DLD1 (cell line): ENCODE measurements at regions not wholly inside any gene's neighbourhood (a gene's known extent, or its start where the extent isn't known, plus 50 kb on each side); places are given as distances from the start of the nearest gene placed in this dataset.
"Not testable (repeated sequence)": the region's sequence is repeated elsewhere in the genome, so short reads cannot be mapped to it uniquely, and the experiment has no call there.

Experiments
- in situ Hi-C: cut with HindIII; loops from 2 replicates; pipeline ENCODE4 v1.10.0; 2017; ENCODE audit warnings: low sequenced_read_pairs

- in situ Hi-C loops: no loop called here
Measured at GRCh38 chr7:121745856-121746255, 127.1 kb upstream of the PTPRZ1 start.

GRCh38 chr7:121744877-121745276, 128.1 kb upstream of the PTPRZ1 start:
- in situ Hi-C loops: no loop called here

- in situ Hi-C loops: no loop called here
Measured at GRCh38 chr7:121744319-121744718, 128.6 kb upstream of the PTPRZ1 start.

GRCh38 chr7:121741896-121742295, 131.1 kb upstream of the PTPRZ1 start:
- in situ Hi-C loops: no loop called here

- in situ Hi-C loops: no loop called here
Measured at GRCh38 chr7:121739465-121739864, 133.5 kb upstream of the PTPRZ1 start.

- in situ Hi-C loops: no loop called here
Measured at GRCh38 chr7:121730869-121731268, 142.1 kb upstream of the PTPRZ1 start.

GRCh38 chr7:121714559-121715303, 158.2 kb upstream of the PTPRZ1 start:
- in situ Hi-C loops: no loop called here

- in situ Hi-C loops: not testable (repeated sequence)
Measured at GRCh38 chr7:121712961-121713360, 160.0 kb upstream of the PTPRZ1 start.

- in situ Hi-C loops: no loop called here
Measured at GRCh38 chr7:121697731-121698316, 175.1 kb upstream of the PTPRZ1 start.

GRCh38 chr7:121696954-121697353, 176.0 kb upstream of the PTPRZ1 start:
- in situ Hi-C loops: no loop called here

GRCh38 chr7:121689749-121690148, 183.2 kb upstream of the PTPRZ1 start:
- in situ Hi-C loops: no loop called here

GRCh38 chr7:121681700-121682099, 191.3 kb upstream of the PTPRZ1 start:
- in situ Hi-C loops: no loop called here

GRCh38 chr7:121676168-121676567, 196.8 kb upstream of the PTPRZ1 start:
- in situ Hi-C loops: no loop called here

- in situ Hi-C loops: not testable (repeated sequence)
Measured at GRCh38 chr7:121674455-121674854, 198.5 kb upstream of the PTPRZ1 start.

- in situ Hi-C loops: no loop called here
Measured at GRCh38 chr7:121669144-121669543, 203.8 kb upstream of the PTPRZ1 start.

- in situ Hi-C loops: no loop called here
Measured at GRCh38 chr7:121666306-121666705, 206.7 kb upstream of the PTPRZ1 start.

GRCh38 chr7:121643320-121643719, 229.6 kb upstream of the PTPRZ1 start:
- in situ Hi-C loops: no loop called here

GRCh38 chr7:121639705-121640104, 233.3 kb upstream of the PTPRZ1 start:
- in situ Hi-C loops: no loop called here

- in situ Hi-C loops: no loop called here
Measured at GRCh38 chr7:121638286-121638685, 234.7 kb upstream of the PTPRZ1 start.

- in situ Hi-C loops: no loop called here
Measured at GRCh38 chr7:121634356-121634755, 238.2 kb upstream of the FAM3C start.

GRCh38 chr7:121633186-121633585, 237.1 kb upstream of the FAM3C start:
- in situ Hi-C loops: no loop called here

GRCh38 chr7:121624958-121625357, 228.8 kb upstream of the FAM3C start:
- in situ Hi-C loops: no loop called here
